ENCODE measurements at regions not wholly inside any gene's neighbourhood (a gene's known extent, or its start where the extent isn't known, plus 50 kb on each side); places are given as distances from the start of the nearest gene placed in this dataset.

DNA sequence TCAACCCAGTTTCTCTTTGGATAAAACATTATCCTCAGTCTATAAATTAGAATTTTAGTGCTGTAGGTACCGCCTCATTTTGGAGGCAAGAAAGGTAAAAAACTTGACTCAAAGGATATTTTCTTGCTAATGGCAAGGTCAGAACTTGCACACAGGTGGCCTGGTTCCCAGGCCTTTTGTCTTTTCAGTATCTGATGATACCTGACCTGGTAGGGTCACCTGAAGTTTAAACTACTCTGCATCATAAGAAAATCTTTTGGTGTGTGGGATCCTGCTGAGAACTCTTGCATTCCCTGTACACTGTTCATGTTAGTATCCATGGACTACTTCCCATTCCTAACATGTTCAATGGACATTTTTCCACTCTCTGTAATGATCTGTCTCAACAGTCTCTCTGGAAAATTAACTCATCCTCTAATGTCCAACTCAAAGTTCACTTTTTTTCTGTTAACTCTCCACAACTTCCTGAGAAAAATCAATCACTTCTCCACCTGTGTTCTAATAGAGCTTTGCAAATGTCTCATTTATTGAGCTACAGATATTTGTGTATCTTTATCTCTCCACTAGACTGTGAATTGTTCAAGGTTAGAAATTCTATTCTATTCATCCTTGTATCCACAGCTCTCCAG is 317.1 kb upstream of the SOX9 start (continued):
- TF ChIP-seq, protein P1, sequence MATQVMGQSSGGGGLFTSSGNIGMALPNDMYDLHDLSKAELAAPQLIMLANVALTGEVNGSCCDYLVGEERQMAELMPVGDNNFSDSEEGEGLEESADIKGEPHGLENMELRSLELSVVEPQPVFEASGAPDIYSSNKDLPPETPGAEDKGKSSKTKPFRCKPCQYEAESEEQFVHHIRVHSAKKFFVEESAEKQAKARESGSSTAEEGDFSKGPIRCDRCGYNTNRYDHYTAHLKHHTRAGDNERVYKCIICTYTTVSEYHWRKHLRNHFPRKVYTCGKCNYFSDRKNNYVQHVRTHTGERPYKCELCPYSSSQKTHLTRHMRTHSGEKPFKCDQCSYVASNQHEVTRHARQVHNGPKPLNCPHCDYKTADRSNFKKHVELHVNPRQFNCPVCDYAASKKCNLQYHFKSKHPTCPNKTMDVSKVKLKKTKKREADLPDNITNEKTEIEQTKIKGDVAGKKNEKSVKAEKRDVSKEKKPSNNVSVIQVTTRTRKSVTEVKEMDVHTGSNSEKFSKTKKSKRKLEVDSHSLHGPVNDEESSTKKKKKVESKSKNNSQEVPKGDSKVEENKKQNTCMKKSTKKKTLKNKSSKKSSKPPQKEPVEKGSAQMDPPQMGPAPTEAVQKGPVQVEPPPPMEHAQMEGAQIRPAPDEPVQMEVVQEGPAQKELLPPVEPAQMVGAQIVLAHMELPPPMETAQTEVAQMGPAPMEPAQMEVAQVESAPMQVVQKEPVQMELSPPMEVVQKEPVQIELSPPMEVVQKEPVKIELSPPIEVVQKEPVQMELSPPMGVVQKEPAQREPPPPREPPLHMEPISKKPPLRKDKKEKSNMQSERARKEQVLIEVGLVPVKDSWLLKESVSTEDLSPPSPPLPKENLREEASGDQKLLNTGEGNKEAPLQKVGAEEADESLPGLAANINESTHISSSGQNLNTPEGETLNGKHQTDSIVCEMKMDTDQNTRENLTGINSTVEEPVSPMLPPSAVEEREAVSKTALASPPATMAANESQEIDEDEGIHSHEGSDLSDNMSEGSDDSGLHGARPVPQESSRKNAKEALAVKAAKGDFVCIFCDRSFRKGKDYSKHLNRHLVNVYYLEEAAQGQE (IDR thresholded peaks at IDR 0.05; ENCODE audit: unreplicated experiment): no peak
- TF ChIP-seq ZNF331 (CRISPR knock-in tag; IDR thresholded peaks at IDR 0.05; ENCODE audit: low read depth): no peak

DNA sequence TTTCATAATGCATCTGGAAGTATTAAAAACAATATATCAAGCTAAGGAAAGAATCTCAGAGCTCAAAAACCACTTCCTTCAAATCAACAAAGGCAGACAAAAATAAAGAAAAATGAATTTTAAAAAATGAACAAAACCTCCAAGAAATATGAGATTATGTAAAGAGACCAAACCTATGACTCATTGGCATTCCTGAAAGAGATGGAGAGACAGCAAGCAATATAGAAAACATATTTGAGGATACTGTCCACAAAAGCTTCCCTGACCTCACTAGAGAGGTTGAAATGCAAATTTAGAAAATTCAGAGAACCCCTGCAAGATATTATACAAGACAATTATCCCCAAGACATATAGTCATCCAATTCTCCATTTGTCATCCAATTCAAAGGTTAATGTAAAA is 311.3 kb upstream of the SOX9 start:
- Mint-ChIP-seq H3K4me3 (no peak overlapping the region), H3K9me3 (peaks cover 3% of the 10 kb centered on the region; the same call in 2 of the 3 replicates), H3K27me3 (ENCODE audit: insufficient read depth, low read depth, poor library complexity) (peaks cover 3% of the 10 kb centered on the region), H3K4me1 (no peaks in the 10 kb centered on the region; the same call in 2 of the 3 replicates), H3K27ac (no peak overlapping the region), H3K36me3 (ENCODE audit: low read depth) (no peaks in the 10 kb centered on the region; the same call in 2 of the 3 replicates)
- Histone ChIP-seq H3K4me3 (no peak overlapping the region), H3K27me3 (ENCODE audit: insufficient read depth) (no peaks in the 10 kb centered on the region), H3K9me2 (ENCODE audit: insufficient read depth) (0 out of 2 replicates have a peak, but pooled peaks cover 5% of the 10 kb centered on the region), H3K79me2 (replicated peaks; ENCODE audit: insufficient read depth) (no peaks in the 10 kb centered on the region), H3K4me1 (ENCODE audit: insufficient read depth) (no peaks in the 10 kb centered on the region), H3K36me3 (ENCODE audit: insufficient read depth) (no peaks in the 10 kb centered on the region), H3K27ac (ENCODE audit: low read depth) (no peak overlapping the region), H2AFZ (no peak overlapping the region), H3F3A (replicated peaks; ENCODE audit: low read depth) (no peaks in the 10 kb centered on the region), H4K20me1 (replicated peaks; ENCODE audit: insufficient read depth) (no peaks in the 10 kb centered on the region), H3K4me2 (no peak overlapping the region)
- DNase-seq (ENCODE audit: low spot score): no peak
- ATAC-seq: no peak
- TF ChIP-seq, protein P2, sequence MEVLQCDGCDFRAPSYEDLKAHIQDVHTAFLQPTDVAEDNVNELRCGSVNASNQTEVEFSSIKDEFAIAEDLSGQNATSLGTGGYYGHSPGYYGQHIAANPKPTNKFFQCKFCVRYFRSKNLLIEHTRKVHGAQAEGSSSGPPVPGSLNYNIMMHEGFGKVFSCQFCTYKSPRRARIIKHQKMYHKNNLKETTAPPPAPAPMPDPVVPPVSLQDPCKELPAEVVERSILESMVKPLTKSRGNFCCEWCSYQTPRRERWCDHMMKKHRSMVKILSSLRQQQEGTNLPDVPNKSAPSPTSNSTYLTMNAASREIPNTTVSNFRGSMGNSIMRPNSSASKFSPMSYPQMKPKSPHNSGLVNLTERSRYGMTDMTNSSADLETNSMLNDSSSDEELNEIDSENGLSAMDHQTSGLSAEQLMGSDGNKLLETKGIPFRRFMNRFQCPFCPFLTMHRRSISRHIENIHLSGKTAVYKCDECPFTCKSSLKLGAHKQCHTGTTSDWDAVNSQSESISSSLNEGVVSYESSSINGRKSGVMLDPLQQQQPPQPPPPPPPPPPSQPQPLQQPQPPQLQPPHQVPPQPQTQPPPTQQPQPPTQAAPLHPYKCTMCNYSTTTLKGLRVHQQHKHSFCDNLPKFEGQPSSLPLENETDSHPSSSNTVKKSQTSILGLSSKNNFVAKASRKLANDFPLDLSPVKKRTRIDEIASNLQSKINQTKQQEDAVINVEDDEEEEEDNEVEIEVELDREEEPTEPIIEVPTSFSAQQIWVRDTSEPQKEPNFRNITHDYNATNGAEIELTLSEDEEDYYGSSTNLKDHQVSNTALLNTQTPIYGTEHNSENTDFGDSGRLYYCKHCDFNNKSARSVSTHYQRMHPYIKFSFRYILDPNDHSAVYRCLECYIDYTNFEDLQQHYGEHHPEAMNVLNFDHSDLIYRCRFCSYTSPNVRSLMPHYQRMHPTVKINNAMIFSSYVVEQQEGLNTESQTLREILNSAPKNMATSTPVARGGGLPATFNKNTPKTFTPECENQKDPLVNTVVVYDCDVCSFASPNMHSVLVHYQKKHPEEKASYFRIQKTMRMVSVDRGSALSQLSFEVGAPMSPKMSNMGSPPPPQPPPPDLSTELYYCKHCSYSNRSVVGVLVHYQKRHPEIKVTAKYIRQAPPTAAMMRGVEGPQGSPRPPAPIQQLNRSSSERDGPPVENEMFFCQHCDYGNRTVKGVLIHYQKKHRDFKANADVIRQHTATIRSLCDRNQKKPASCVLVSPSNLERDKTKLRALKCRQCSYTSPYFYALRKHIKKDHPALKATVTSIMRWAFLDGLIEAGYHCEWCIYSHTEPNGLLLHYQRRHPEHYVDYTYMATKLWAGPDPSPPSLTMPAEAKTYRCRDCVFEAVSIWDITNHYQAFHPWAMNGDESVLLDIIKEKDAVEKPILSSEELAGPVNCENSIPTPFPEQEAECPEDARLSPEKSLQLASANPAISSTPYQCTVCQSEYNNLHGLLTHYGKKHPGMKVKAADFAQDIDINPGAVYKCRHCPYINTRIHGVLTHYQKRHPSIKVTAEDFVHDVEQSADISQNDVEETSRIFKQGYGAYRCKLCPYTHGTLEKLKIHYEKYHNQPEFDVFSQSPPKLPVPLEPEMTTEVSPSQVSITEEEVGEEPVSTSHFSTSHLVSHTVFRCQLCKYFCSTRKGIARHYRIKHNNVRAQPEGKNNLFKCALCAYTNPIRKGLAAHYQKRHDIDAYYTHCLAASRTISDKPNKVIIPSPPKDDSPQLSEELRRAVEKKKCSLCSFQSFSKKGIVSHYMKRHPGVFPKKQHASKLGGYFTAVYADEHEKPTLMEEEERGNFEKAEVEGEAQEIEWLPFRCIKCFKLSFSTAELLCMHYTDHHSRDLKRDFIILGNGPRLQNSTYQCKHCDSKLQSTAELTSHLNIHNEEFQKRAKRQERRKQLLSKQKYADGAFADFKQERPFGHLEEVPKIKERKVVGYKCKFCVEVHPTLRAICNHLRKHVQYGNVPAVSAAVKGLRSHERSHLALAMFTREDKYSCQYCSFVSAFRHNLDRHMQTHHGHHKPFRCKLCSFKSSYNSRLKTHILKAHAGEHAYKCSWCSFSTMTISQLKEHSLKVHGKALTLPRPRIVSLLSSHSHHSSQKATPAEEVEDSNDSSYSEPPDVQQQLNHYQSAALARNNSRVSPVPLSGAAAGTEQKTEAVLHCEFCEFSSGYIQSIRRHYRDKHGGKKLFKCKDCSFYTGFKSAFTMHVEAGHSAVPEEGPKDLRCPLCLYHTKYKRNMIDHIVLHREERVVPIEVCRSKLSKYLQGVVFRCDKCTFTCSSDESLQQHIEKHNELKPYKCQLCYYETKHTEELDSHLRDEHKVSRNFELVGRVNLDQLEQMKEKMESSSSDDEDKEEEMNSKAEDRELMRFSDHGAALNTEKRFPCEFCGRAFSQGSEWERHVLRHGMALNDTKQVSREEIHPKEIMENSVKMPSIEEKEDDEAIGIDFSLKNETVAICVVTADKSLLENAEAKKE (CRISPR knock-in tag; IDR thresholded peaks at IDR 0.05): no peak
- TF ChIP-seq POLR2AphosphoS5 (IDR thresholded peaks at IDR 0.05; ENCODE audit: low read depth): no peak
- no peak for TF ChIP-seq ZNF114 (CRISPR knock-in tag; IDR thresholded peaks at IDR 0.05)
- no peak for TF ChIP-seq NANOG (IDR thresholded peaks at IDR 0.05; ENCODE audit: borderline replicate concordance)
- no peak for TF ChIP-seq CREB1 (CRISPR knock-in tag; IDR thresholded peaks at IDR 0.05; ENCODE audit: low read depth)
- TF ChIP-seq, protein P3, sequence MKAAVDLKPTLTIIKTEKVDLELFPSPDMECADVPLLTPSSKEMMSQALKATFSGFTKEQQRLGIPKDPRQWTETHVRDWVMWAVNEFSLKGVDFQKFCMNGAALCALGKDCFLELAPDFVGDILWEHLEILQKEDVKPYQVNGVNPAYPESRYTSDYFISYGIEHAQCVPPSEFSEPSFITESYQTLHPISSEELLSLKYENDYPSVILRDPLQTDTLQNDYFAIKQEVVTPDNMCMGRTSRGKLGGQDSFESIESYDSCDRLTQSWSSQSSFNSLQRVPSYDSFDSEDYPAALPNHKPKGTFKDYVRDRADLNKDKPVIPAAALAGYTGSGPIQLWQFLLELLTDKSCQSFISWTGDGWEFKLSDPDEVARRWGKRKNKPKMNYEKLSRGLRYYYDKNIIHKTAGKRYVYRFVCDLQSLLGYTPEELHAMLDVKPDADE (IDR thresholded peaks at IDR 0.05): no peak
- TF ChIP-seq, protein P1 (IDR thresholded peaks at IDR 0.05; ENCODE audit: unreplicated experiment): no peak

Data from GM23338 (cell line).